Esophagus muscularis mucosa (tissue), 4 donors: ENCODE measurements at regions not wholly inside any gene's neighbourhood (a gene's known extent, or its start where the extent isn't known, plus 50 kb on each side); places are given as distances from the start of the nearest gene placed in this dataset.

Experiments used
- DNase-seq: peaks from one replicate; pipeline ENCODE4 v3.0.0-alpha.2; 2017; ENCODE audit errors: extremely low spot score
- H3K27ac ChIP-seq, 4 donors: fragments of 200-600 bp; sonication (generic); replicated peaks in 1 of 4; 1 replicate in 3 of 4; 2 replicates in 1 of 4; pipeline ENCODE4 v1.5.1; 2016 to 2019; ENCODE audit warnings: mild to moderate bottlenecking in 1 of 4
- H3K27me3 ChIP-seq, 4 donors: fragments of 200-600 bp; sonication (generic); one replicate each; pipeline versions ENCODE4 v1.5.1 to v1.6.0; 2016 to 2019
- H3K36me3 ChIP-seq, 4 donors: fragments of 200-600 bp; sonication (generic); one replicate each; pipeline ENCODE4 v1.5.1; 2016 to 2019
- H3K4me1 ChIP-seq, 4 donors: fragments of 200-600 bp; sonication (generic); one replicate each; pipeline ENCODE4 v1.5.1; 2016 to 2019
- H3K4me3 ChIP-seq, 4 donors: fragments of 200-600 bp; sonication (generic); 1 replicate in 2 of 4; 2 replicates in 2 of 4; pipeline ENCODE4 v1.5.1; 2016 to 2019; ENCODE audit warnings: mild to moderate bottlenecking in 4 of 4, moderate library complexity in 1 of 4
- H3K9me3 ChIP-seq, 4 donors: fragments of 200-600 bp; sonication (generic); 1 replicate in 3 of 4; 2 replicates in 1 of 4; pipeline ENCODE4 v1.5.1; 2016 to 2019
- EP300 ChIP-seq: sonication (generic); formaldehyde crosslinking; IDR thresholded peaks from one replicate; pipeline ENCODE4 v1.6.1; 2017; ENCODE audit warnings: antibody characterized with exemption
- POLR2A ChIP-seq: fragments of 450-650 bp; IDR thresholded peaks from one replicate; pipeline ENCODE4 v1.6.1; 2017; ENCODE audit warnings: antibody characterized with exemption, moderate library complexity, mild to moderate bottlenecking, low read depth
- POLR2AphosphoS5 ChIP-seq, 2 donors: sonication (generic); formaldehyde crosslinking; IDR thresholded peaks; one replicate each; pipeline ENCODE4 v1.6.1; 2017; ENCODE audit warnings: antibody characterized with exemption in 2 of 2
- WGBS: methylation state at CpG from one replicate; pipeline ENCODE4 v1.1.5; 2018; 5-methylcytosine and 5-hydroxymethylcytosine counted together
- intact Hi-C: fragments of 100-400 bp; cut with DNase I; formaldehyde crosslinking; loops from one replicate; pipeline ENCODE4 v1.15.1; 2023
- TF ChIP-seq, protein P1 (sequence below), 3 experiments: fragments of 200-600 bp in 2 of 3; fragments of 450-650 bp in 1 of 3; sonication (generic) in 2 of 3; IDR thresholded peaks; one replicate each; pipeline ENCODE4 v1.5.1; 2017 to 2019; ENCODE audit warnings: antibody characterized with exemption in 3 of 3, mild to moderate bottlenecking in 2 of 3, moderate library complexity in 1 of 3

DNA sequence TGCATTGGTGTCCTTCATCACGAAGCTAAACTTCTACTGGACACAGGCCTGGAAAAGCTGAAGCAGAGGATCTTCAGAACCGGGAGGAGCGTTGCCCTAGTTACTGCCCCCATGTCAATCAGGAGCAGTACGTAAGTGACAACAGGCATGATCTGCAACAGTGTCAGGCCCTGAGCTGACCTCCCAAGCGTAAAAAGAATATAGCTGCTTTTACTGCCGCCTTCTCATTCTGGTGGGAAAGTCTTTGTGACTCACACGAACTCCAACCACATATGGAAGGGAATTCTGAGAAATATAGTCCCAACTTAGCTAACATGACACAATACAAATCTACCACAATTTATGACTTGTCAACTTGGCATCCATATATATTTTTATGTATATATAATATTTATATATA lies 1007.7 kb upstream of the CDH2 start:
- no peak overlapping the region for H3K4me3 ChIP-seq
- 89% methylated on average over 6 of the region's 7 CpGs for WGBS
- no peak for DNase-seq
- H3K4me1 ChIP-seq, result peaks cover 0 to 15% (median 7%) of the 10 kb centered on the region in 4 donors
- no peaks in the 10 kb centered on the region for H3K9me3 ChIP-seq
- no peaks in the 10 kb centered on the region for H3K36me3 ChIP-seq
- no peaks in the 10 kb centered on the region for H3K27me3 ChIP-seq
- TF ChIP-seq POLR2AphosphoS5 (IDR thresholded peaks at IDR 0.05) (no peak), EP300 (no peak), POLR2A (no peak)
- TF ChIP-seq, protein P1, sequence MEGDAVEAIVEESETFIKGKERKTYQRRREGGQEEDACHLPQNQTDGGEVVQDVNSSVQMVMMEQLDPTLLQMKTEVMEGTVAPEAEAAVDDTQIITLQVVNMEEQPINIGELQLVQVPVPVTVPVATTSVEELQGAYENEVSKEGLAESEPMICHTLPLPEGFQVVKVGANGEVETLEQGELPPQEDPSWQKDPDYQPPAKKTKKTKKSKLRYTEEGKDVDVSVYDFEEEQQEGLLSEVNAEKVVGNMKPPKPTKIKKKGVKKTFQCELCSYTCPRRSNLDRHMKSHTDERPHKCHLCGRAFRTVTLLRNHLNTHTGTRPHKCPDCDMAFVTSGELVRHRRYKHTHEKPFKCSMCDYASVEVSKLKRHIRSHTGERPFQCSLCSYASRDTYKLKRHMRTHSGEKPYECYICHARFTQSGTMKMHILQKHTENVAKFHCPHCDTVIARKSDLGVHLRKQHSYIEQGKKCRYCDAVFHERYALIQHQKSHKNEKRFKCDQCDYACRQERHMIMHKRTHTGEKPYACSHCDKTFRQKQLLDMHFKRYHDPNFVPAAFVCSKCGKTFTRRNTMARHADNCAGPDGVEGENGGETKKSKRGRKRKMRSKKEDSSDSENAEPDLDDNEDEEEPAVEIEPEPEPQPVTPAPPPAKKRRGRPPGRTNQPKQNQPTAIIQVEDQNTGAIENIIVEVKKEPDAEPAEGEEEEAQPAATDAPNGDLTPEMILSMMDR (IDR thresholded peaks at IDR 0.05), result no peak
- no peak overlapping the region for H3K27ac ChIP-seq
- intact Hi-C loops, result no loop called here

DNA sequence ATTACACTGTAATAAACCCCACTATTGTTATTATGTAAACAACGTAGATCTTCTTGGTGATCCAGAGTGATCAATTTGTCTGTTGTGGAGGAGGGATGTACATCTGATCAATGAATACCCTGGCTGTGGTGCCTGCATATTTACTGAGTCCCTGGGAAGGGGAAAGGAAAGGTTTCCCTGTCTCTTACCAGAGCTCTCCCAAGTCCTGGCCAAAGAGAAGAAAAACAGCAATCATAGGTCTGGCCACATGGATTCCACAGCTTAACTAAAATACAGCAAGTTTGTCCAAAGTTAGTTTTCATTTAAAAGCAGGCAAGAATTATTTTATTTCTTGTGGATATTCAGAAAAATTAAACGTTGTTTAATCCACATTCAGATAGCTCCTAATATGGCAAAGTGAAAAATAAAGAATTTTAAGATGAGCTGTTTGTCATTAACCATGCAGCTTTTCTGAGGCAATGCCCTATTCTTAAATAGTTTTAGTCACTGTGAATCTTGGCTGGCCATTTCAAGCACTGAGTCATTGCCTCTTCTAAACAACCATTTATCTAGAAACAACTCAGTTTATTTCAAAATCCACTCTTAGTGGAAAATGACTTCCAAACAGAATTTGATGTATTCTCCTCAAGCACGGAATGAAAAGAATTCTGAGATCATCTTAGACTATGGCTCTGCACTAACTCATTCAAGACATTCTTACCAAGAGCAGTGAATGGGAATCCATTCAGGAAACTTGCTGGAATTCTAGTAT lies 1004.4 kb upstream of the CDH2 start:
- Histone ChIP-seq H3K4me3 (no peak overlapping the region), H3K4me1 (peaks cover 0 to 15% (median 7%) of the 10 kb centered on the region in 4 donors), H3K36me3 (no peaks in the 10 kb centered on the region), H3K27me3 (no peaks in the 10 kb centered on the region), H3K27ac (peak overlapping the region; percentile 36 to 64 (median 45)), H3K9me3 (no peaks in the 10 kb centered on the region)
- intact Hi-C loops, result no loop called here
- DNase-seq, result no peak
- 25% methylated on average over 3 of the region's 3 CpGs for WGBS
- TF ChIP-seq EP300 (no peak), POLR2A (no peak), POLR2AphosphoS5 (IDR thresholded peaks at IDR 0.05) (no peak)
- TF ChIP-seq, protein P1 (IDR thresholded peaks at IDR 0.05), result no peak

DNA sequence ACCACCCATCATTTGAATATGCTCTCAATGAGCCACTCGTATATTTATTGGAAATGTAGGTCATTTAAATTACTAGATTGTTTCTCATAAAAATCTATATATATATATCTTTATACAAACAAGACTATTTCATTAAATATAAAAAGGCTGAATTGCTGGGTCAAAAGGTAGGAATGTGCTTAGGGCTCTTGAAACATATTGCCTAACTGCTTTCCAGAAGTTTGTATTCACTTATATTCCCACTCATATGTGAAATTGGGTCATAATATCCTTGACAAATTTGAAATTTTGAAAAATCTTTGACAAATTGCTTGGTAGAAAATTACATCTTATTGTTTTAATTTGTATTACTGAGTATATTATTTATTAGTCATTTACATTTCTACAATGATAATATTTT lies 999.8 kb upstream of the CDH2 start:
- Histone ChIP-seq H3K36me3 (no peaks in the 10 kb centered on the region), H3K4me3 (no peak overlapping the region), H3K4me1 (peaks cover 0 to 10% (median 5%) of the 10 kb centered on the region in 4 donors), H3K27ac (no peak overlapping the region), H3K9me3 (no peaks in the 10 kb centered on the region), H3K27me3 (no peaks in the 10 kb centered on the region)
- TF ChIP-seq, protein P1 (IDR thresholded peaks at IDR 0.05), result no peak
- TF ChIP-seq POLR2AphosphoS5 (IDR thresholded peaks at IDR 0.05) (no peak), EP300 (no peak)
- intact Hi-C loops, result no loop called here
- DNase-seq, result no peak
- WGBS, result 94% methylated on average over 1 of the region's 1 CpG

DNA sequence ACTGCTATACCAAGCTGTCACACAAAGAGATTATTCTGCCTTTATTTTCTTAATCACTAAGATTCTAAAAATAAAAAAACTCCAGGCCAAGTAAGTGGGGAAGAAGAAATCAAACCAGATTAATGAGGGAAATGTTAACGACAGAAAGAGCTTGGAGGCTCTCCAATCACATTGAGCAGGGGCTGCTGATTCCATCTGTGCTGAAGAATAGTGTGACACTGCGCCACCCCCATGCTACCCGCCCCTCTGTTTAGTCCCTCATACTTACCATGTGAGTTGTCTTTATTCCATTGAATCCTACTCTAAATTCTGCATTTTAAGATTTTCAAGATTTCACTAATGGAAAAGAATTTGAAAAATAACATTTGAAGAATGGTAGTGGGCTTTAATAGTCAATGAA lies 998.0 kb upstream of the CDH2 start:
- H3K4me3 ChIP-seq, result no peak overlapping the region
- no peak overlapping the region for H3K27ac ChIP-seq
- WGBS, result 63% methylated on average over 3 of the region's 3 CpGs
- H3K4me1 ChIP-seq, result no peaks in the 10 kb centered on the region
- H3K9me3 ChIP-seq, result no peaks in the 10 kb centered on the region
- no peaks in the 10 kb centered on the region for H3K36me3 ChIP-seq
- intact Hi-C loops, result no loop called here
- TF ChIP-seq, protein P1 (IDR thresholded peaks at IDR 0.05), result no peak
- TF ChIP-seq POLR2A (no peak), EP300 (no peak), POLR2AphosphoS5 (IDR thresholded peaks at IDR 0.05) (no peak)
- no peak for DNase-seq
- no peaks in the 10 kb centered on the region for H3K27me3 ChIP-seq

DNA sequence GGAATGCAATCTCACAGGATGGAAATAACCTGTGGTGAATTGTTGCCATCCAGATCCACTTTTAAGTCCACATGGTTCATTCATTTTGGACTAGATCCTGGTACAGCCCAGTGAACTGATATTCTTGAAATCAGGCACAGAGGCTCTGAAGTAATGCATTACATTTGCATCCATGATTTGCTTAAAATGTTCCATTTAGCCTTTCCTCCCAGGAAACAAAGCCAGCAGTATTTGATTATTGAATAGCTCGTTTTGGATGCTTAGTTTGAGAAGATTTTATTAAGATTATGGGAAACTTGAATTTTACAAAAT lies 995.8 kb upstream of the CDH2 start:
- no peaks in the 10 kb centered on the region for H3K9me3 ChIP-seq
- no peaks in the 10 kb centered on the region for H3K27me3 ChIP-seq
- no peaks in the 10 kb centered on the region for H3K36me3 ChIP-seq
- H3K27ac ChIP-seq, result no peak overlapping the region
- no peak for DNase-seq
- no peak for TF ChIP-seq POLR2A
- TF ChIP-seq POLR2AphosphoS5 (IDR thresholded peaks at IDR 0.05), result no peak
- TF ChIP-seq, protein P1 (IDR thresholded peaks at IDR 0.05), result no peak
- TF ChIP-seq EP300, result no peak
- intact Hi-C loops, result no loop called here
- H3K4me1 ChIP-seq, result no peaks in the 10 kb centered on the region
- no peak overlapping the region for H3K4me3 ChIP-seq
- WGBS, result 50% methylated on average over 1 of the region's 1 CpG
